ENCODE measurements at regions not wholly inside any gene's neighbourhood (a gene's known extent, or its start where the extent isn't known, plus 50 kb on each side); places are given as distances from the start of the nearest gene placed in this dataset.
A peak's percentile ranks its signal among the peaks of the same experiment; 100 is the strongest.

GRCh38 chr11:116602637-116602942 is 170.2 kb downstream of the BUD13 start:
- DNase-seq: no peak
- intact Hi-C loops (cut with DNase I; ENCODE audit: low total_unique reads): no loop called here
- no peak overlapping the region for H3K27ac ChIP-seq
- H3K4me3 ChIP-seq: no peak overlapping the region
- H3K9me3 ChIP-seq: no peaks in the 10 kb centered on the region
- no peaks in the 10 kb centered on the region for H3K4me1 ChIP-seq
- no peaks in the 10 kb centered on the region for H3K36me3 ChIP-seq
- TF ChIP-seq, protein P1, sequence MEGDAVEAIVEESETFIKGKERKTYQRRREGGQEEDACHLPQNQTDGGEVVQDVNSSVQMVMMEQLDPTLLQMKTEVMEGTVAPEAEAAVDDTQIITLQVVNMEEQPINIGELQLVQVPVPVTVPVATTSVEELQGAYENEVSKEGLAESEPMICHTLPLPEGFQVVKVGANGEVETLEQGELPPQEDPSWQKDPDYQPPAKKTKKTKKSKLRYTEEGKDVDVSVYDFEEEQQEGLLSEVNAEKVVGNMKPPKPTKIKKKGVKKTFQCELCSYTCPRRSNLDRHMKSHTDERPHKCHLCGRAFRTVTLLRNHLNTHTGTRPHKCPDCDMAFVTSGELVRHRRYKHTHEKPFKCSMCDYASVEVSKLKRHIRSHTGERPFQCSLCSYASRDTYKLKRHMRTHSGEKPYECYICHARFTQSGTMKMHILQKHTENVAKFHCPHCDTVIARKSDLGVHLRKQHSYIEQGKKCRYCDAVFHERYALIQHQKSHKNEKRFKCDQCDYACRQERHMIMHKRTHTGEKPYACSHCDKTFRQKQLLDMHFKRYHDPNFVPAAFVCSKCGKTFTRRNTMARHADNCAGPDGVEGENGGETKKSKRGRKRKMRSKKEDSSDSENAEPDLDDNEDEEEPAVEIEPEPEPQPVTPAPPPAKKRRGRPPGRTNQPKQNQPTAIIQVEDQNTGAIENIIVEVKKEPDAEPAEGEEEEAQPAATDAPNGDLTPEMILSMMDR (IDR thresholded peaks at IDR 0.05): no peak
- peaks cover 0 to 4% of the 10 kb centered on the region in 2 donors for H3K27me3 ChIP-seq

- H3K4me3 ChIP-seq: no peak overlapping the region
- H3K9me3 ChIP-seq: no peaks in the 10 kb centered on the region
- peaks cover 0 to 4% of the 10 kb centered on the region in 2 donors for H3K27me3 ChIP-seq
- no peaks in the 10 kb centered on the region for H3K4me1 ChIP-seq
- no peak overlapping the region for H3K27ac ChIP-seq
- intact Hi-C loops (cut with DNase I; ENCODE audit: low total_unique reads): no loop called here
- no peaks in the 10 kb centered on the region for H3K36me3 ChIP-seq
- TF ChIP-seq, protein P1 (IDR thresholded peaks at IDR 0.05): no peak
- DNase-seq: peak in 1 of 2 donors; percentile 52
These were observed 170.8 kb downstream of the BUD13 start for GRCh38 chr11:116601814-116602636.

DNA sequence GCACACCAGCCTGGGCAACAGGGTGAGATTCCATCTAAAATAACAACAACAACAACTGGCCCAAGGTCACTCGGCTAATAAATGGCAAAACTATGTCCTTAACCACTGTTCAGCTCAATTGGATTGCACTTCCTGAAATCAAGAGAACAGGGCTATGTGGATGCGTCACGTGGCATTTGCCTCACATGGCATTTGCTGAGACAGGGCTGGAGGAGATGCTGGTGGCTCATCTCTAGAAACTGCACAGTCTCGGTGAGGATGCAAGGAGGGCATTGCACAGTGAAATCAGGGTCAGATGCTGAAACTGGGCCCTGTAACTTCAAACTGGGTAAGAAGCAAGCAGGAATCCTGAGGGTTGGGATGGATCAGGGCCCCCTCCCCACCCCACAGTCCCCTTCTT is 171.9 kb downstream of the BUD13 start:
- TF ChIP-seq, protein P1 (IDR thresholded peaks at IDR 0.05): no peak
- no peaks in the 10 kb centered on the region for H3K4me1 ChIP-seq
- no peak overlapping the region for H3K27ac ChIP-seq
- intact Hi-C loops (cut with DNase I; ENCODE audit: low total_unique reads): no loop called here
- no peak for DNase-seq
- no peaks in the 10 kb centered on the region for H3K9me3 ChIP-seq
- H3K4me3 ChIP-seq: no peak overlapping the region
- H3K27me3 ChIP-seq: peaks cover 0 to 7% of the 10 kb centered on the region in 2 donors
- no peaks in the 10 kb centered on the region for H3K36me3 ChIP-seq

GRCh38 chr11:116598556-116598955 is 174.2 kb downstream of the BUD13 start:
- Histone ChIP-seq H3K4me3 (no peak overlapping the region), H3K4me1 (no peaks in the 10 kb centered on the region), H3K9me3 (no peaks in the 10 kb centered on the region), H3K36me3 (no peaks in the 10 kb centered on the region), H3K27me3 (peaks cover 0 to 7% of the 10 kb centered on the region in 2 donors), H3K27ac (no peak overlapping the region)
- TF ChIP-seq, protein P1 (IDR thresholded peaks at IDR 0.05): no peak
- intact Hi-C loops (cut with DNase I; ENCODE audit: low total_unique reads): no loop called here
- DNase-seq: no peak

DNA sequence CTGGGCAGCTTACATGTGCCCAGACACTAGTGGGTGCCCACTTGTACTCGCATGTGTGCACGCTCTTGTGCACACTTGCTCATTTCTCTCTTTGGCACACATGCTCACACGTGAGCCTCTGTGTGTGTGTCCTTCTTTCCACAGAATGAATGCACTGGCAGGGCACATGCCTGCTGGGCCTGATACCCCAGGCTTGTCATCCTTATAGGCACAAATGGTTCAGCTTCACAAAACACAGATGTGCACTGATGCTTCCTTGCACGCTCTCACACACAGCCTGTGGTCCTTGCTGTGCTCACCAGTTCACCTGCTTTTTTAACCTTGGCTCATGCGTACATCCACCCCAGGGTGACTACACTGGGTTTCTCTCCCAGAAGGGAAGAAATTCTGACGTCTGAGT is 174.8 kb downstream of the BUD13 start:
- intact Hi-C loops (cut with DNase I; ENCODE audit: low total_unique reads): no loop called here
- Histone ChIP-seq H3K27me3 (peaks cover 0 to 7% of the 10 kb centered on the region in 2 donors), H3K4me1 (no peaks in the 10 kb centered on the region), H3K9me3 (no peaks in the 10 kb centered on the region), H3K4me3 (no peak overlapping the region), H3K27ac (no peak overlapping the region), H3K36me3 (no peaks in the 10 kb centered on the region)
- no peak for DNase-seq
- TF ChIP-seq, protein P1 (IDR thresholded peaks at IDR 0.05): no peak
